ENCODE measurements at regions not wholly inside any gene's neighbourhood (a gene's known extent, or its start where the extent isn't known, plus 50 kb on each side); places are given as distances from the start of the nearest gene placed in this dataset.

DNA sequence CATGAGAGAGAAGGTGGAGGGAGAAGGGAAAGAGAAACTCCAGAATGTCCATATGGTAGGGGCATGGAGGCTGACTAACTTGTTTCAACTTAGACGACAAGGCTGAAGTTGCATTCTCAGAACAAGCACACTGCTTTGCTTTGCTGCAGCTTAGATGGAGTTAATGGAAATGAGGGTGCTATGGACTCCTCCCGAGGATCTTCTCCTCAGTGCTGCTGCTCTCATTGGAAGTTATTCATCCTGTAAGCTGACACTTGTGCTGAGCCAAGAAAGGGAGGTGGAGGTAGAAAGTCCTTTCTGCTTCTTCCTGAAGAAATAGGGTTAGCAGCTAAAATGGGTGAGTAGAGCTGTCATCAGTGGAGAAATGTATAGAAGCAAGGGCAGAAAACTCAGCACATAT lies 215.3 kb downstream of the SEC16B start:
- DNase-seq (ENCODE audit: insufficient read length, low spot score) (no peak), FAIRE-seq (no peak)
- TF ChIP-seq, protein P1, sequence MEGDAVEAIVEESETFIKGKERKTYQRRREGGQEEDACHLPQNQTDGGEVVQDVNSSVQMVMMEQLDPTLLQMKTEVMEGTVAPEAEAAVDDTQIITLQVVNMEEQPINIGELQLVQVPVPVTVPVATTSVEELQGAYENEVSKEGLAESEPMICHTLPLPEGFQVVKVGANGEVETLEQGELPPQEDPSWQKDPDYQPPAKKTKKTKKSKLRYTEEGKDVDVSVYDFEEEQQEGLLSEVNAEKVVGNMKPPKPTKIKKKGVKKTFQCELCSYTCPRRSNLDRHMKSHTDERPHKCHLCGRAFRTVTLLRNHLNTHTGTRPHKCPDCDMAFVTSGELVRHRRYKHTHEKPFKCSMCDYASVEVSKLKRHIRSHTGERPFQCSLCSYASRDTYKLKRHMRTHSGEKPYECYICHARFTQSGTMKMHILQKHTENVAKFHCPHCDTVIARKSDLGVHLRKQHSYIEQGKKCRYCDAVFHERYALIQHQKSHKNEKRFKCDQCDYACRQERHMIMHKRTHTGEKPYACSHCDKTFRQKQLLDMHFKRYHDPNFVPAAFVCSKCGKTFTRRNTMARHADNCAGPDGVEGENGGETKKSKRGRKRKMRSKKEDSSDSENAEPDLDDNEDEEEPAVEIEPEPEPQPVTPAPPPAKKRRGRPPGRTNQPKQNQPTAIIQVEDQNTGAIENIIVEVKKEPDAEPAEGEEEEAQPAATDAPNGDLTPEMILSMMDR (IDR thresholded peaks at IDR 0.05; ENCODE audit: insufficient read depth, missing control alignments) = no peak

GRCh38 chr1:177753655-177754054 lies 216.2 kb downstream of the SEC16B start:
- FAIRE-seq (no peak), DNase-seq (ENCODE audit: insufficient read length, low spot score) (no peak)
- TF ChIP-seq, protein P1 (IDR thresholded peaks at IDR 0.05; ENCODE audit: insufficient read depth, missing control alignments) = no peak

DNA sequence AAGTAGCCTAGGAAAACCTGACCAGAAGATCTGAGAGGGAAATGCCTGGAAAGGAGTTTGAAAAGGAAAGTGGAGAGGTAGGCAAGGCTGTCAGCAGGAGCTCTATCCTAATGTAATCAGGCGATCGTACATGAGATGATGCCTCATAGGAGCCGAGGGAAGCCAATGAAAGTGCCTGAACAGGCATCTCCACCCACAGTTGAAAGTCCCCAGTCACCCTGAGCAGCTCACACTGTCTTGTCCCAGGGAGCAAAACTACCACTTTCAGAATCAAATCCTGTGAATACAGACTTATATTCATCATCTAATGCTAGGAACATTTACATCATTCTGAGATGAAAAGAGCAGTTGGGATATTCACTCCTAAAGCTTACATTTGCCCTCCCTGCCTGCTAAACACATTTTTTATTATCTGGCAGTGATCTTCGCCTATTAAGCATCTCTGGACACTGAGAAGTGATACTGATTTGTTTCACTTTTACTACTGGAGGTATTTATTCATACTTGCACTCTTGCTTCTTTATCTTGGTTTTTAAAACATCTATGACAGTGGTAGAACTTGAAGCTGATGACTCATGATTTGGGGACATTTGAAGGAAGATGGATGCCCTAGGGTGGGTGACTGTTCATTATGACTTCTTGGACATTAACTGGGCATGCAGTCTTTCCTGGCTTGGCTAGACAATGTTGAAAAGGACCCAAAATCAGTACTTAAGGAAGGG lies 221.6 kb downstream of the SEC16B start:
- DNase-seq (ENCODE audit: insufficient read length, low spot score) = no peak
- TF ChIP-seq, protein P1 (IDR thresholded peaks at IDR 0.05; ENCODE audit: insufficient read depth, missing control alignments) = no peak
- FAIRE-seq = no peak

GRCh38 chr1:177746155-177746554 lies 223.7 kb downstream of the SEC16B start:
- FAIRE-seq (no peak), DNase-seq (ENCODE audit: insufficient read length, low spot score) (no peak)
- TF ChIP-seq, protein P1 (IDR thresholded peaks at IDR 0.05; ENCODE audit: insufficient read depth, missing control alignments) = no peak

GRCh38 chr1:177744906-177745305 lies 225.0 kb downstream of the SEC16B start:
- no peak for DNase-seq (ENCODE audit: insufficient read length, low spot score)
- no peak for FAIRE-seq
- TF ChIP-seq, protein P1 (IDR thresholded peaks at IDR 0.05; ENCODE audit: insufficient read depth, missing control alignments) = no peak

- FAIRE-seq = no peak
- TF ChIP-seq, protein P1 (IDR thresholded peaks at IDR 0.05; ENCODE audit: insufficient read depth, missing control alignments) = no peak
- no peak for DNase-seq (ENCODE audit: insufficient read length, low spot score)
Measured at GRCh38 chr1:177741476-177741875, 228.4 kb downstream of the SEC16B start.

- DNase-seq (ENCODE audit: insufficient read length, low spot score) = no peak
- TF ChIP-seq, protein P1 (IDR thresholded peaks at IDR 0.05; ENCODE audit: insufficient read depth, missing control alignments) = no peak
- no peak for FAIRE-seq
Measured at GRCh38 chr1:177739780-177740179, 230.1 kb downstream of the SEC16B start.
